Hematopoietic multipotent progenitor cell (in vitro differentiated cells): ENCODE measurements at regions not wholly inside any gene's neighbourhood (a gene's known extent, or its start where the extent isn't known, plus 50 kb on each side); places are given as distances from the start of the nearest gene placed in this dataset.
"Not testable (repeated sequence)": the region's sequence is repeated elsewhere in the genome, so short reads cannot be mapped to it uniquely, and the experiment has no call there.

ENCODE experiments used
- DNase-seq, 3 donors: peaks; one replicate each; pipeline ENCODE4 v3.0.0-alpha.2; 2011 to 2015; ENCODE audit warnings: low read depth in 2 of 3, low spot score in 2 of 3

GRCh38 chr7:122248472-122248871, 56.1 kb downstream of the FEZF1 start:
- no peak for DNase-seq

- not testable (repeated sequence) for DNase-seq
Observed at GRCh38 chr7:122238729-122239128, 65.8 kb downstream of the FEZF1 start.

GRCh38 chr7:122238297-122238696, 66.3 kb downstream of the FEZF1 start:
- not testable (repeated sequence) for DNase-seq

GRCh38 chr7:122225874-122226273, 78.7 kb downstream of the FEZF1 start:
- DNase-seq = no peak

GRCh38 chr7:122219253-122219865, 75.3 kb upstream of the AASS start:
- DNase-seq = peak in 1 of 3 donors; percentile 27

- DNase-seq = no peak
Observed at GRCh38 chr7:122217125-122217524, 73.1 kb upstream of the AASS start.

- DNase-seq = no peak
Observed at GRCh38 chr7:122212754-122213153, 68.7 kb upstream of the AASS start.

- no peak for DNase-seq
Observed at GRCh38 chr7:122211362-122211761, 67.3 kb upstream of the AASS start.

- DNase-seq = no peak
Observed at GRCh38 chr7:122206985-122207384, 62.9 kb upstream of the AASS start.

GRCh38 chr7:122203814-122204213, 59.8 kb upstream of the AASS start:
- DNase-seq = no peak

- no peak for DNase-seq
Observed at GRCh38 chr7:122200888-122201287, 56.8 kb upstream of the AASS start.

GRCh38 chr7:122199171-122199570, 55.1 kb upstream of the AASS start:
- DNase-seq = no peak

GRCh38 chr7:122198581-122198980, 54.5 kb upstream of the AASS start:
- no peak for DNase-seq
